H9 (cell line): ENCODE measurements at regions not wholly inside any gene's neighbourhood (a gene's known extent, or its start where the extent isn't known, plus 50 kb on each side); places are given as distances from the start of the nearest gene placed in this dataset.

Source experiments
- DNase-seq: peaks from one replicate; pipeline ENCODE4 v3.0.0-alpha.2; 2017
- H2AFZ ChIP-seq: one replicate; pipeline ENCODE4 v1.6.1; 2013; ENCODE audit warnings: mild to moderate bottlenecking, low read length, control low read depth, moderate library complexity
- H2AK5ac ChIP-seq: 2 replicates; pipeline ENCODE4 v1.6.1; 2013; ENCODE audit warnings: low read length, control low read depth, mixed read lengths; ENCODE audit not compliant: insufficient read length
- H2BK120ac ChIP-seq: one replicate; pipeline ENCODE4 v1.6.1; 2013; ENCODE audit warnings: low read depth, mild to moderate bottlenecking, low read length, control low read depth, inconsistent platforms; ENCODE audit not compliant: poor library complexity, severe bottlenecking
- H2BK12ac ChIP-seq: 2 replicates; pipeline ENCODE4 v1.6.1; 2013; ENCODE audit warnings: low read length, control low read depth, mixed read lengths, low read depth; ENCODE audit not compliant: insufficient read length
- H2BK15ac ChIP-seq: 2 replicates; pipeline ENCODE4 v1.6.1; 2013; ENCODE audit warnings: low read depth, low read length, control low read depth
- H2BK20ac ChIP-seq: one replicate; pipeline ENCODE4 v1.6.1; 2013; ENCODE audit warnings: low read depth, mild to moderate bottlenecking, low read length, control low read depth, inconsistent platforms; ENCODE audit not compliant: poor library complexity, severe bottlenecking
- H2BK5ac ChIP-seq: 2 replicates; pipeline ENCODE4 v1.6.1; 2013; ENCODE audit warnings: low read length, control low read depth, mixed read lengths; ENCODE audit not compliant: insufficient read length
- H3K14ac ChIP-seq: 2 replicates; pipeline ENCODE4 v1.6.1; 2013; ENCODE audit warnings: low read length, control low read depth; ENCODE audit not compliant: insufficient read depth
- H3K18ac ChIP-seq: 2 replicates; pipeline ENCODE4 v1.6.1; 2013; ENCODE audit warnings: low read depth, mild to moderate bottlenecking, mixed read lengths, low read length, control low read depth; ENCODE audit not compliant: insufficient read length
- H3K23ac ChIP-seq: 2 replicates; pipeline ENCODE4 v1.6.1; 2013; ENCODE audit warnings: low read length, control low read depth, mixed read lengths, low read depth; ENCODE audit not compliant: insufficient read length
- H3K23me2 ChIP-seq: 2 replicates; pipeline ENCODE4 v1.6.1; 2013; ENCODE audit warnings: low read depth, mild to moderate bottlenecking, mixed read lengths, low read length, control low read depth; ENCODE audit not compliant: insufficient read length, poor library complexity, severe bottlenecking
- H3K27ac ChIP-seq: 2 replicates; pipeline ENCODE4 v1.5.1; 2013; ENCODE audit warnings: low read length, control low read depth, mixed read lengths, low read depth; ENCODE audit not compliant: insufficient read length
- H3K27me3 ChIP-seq: 2 replicates; pipeline ENCODE4 v1.6.1; 2013; ENCODE audit warnings: low read length, control low read depth, inconsistent platforms; ENCODE audit not compliant: insufficient read depth
- H3K4ac ChIP-seq: 2 replicates; pipeline ENCODE4 v1.6.1; 2013; ENCODE audit warnings: low read depth, mild to moderate bottlenecking, control low read depth, inconsistent platforms, low read length, moderate library complexity
- H3K4me1 ChIP-seq: 2 replicates; pipeline ENCODE4 v1.6.1; 2013; ENCODE audit warnings: low read length, control low read depth, inconsistent platforms; ENCODE audit not compliant: insufficient read depth
- H3K4me2 ChIP-seq: 2 replicates; pipeline ENCODE4 v1.6.1; 2013; ENCODE audit warnings: low read length, control low read depth, mixed read lengths; ENCODE audit not compliant: insufficient read length, insufficient read depth
- H3K56ac ChIP-seq: 2 replicates; pipeline ENCODE4 v1.6.1; 2013; ENCODE audit warnings: low read depth, mild to moderate bottlenecking, mixed read lengths, low read length, control low read depth; ENCODE audit not compliant: insufficient read length
- H3K79me1 ChIP-seq: 2 replicates; pipeline ENCODE4 v1.6.1; 2013; ENCODE audit warnings: low read depth, mild to moderate bottlenecking, moderate library complexity, low read length, control low read depth, inconsistent platforms; ENCODE audit not compliant: insufficient read depth, poor library complexity, severe bottlenecking
- H3K79me2 ChIP-seq: 2 replicates; pipeline ENCODE4 v1.6.1; 2013; ENCODE audit warnings: low read length, control low read depth, inconsistent platforms; ENCODE audit not compliant: insufficient read depth
- H3K9ac ChIP-seq: 2 replicates; pipeline ENCODE4 v1.6.1; 2013; ENCODE audit warnings: low read length, control low read depth, mixed read lengths; ENCODE audit not compliant: insufficient read length; ENCODE audit errors: extremely low read depth
- H3K9me3 ChIP-seq: one replicate; pipeline ENCODE4 v1.6.1; 2013; ENCODE audit warnings: low read depth, low read length, inconsistent platforms; ENCODE audit not compliant: control insufficient read depth
- H3T11ph ChIP-seq: one replicate; pipeline ENCODE4 v1.6.1; 2013; ENCODE audit warnings: mild to moderate bottlenecking, low read length, control low read depth, inconsistent platforms
- H4K20me1 ChIP-seq: one replicate; pipeline ENCODE4 v1.6.1; 2013; ENCODE audit not compliant: control insufficient read depth, insufficient read length, insufficient read depth
- H4K5ac ChIP-seq: 2 replicates; pipeline ENCODE4 v1.6.1; 2013; ENCODE audit warnings: low read depth, mild to moderate bottlenecking, mixed read lengths, low read length, control low read depth; ENCODE audit not compliant: insufficient read length
- H4K8ac ChIP-seq: replicated peaks from 2 replicates; pipeline ENCODE4 v1.6.1; 2013; ENCODE audit warnings: low read length, control low read depth, mixed read lengths, low read depth; ENCODE audit not compliant: insufficient read length
- H4K91ac ChIP-seq: 2 replicates; pipeline ENCODE4 v1.6.1; 2013; ENCODE audit warnings: low read depth, mild to moderate bottlenecking, moderate library complexity, mixed read lengths, low read length, control low read depth; ENCODE audit not compliant: insufficient read length
- H3K27ac Mint-ChIP-seq, 3 experiments: 2 replicates in 2 of 3; 3 replicates in 1 of 3; pipeline ENCODE4 v1.8.0; 2020 to 2021; ENCODE audit warnings: mixed read lengths in 3 of 3, mild to moderate bottlenecking in 1 of 3, moderate library complexity in 1 of 3
- H3K27me3 Mint-ChIP-seq: 2 replicates; pipeline ENCODE4 v1.8.0; 2021; ENCODE audit warnings: low read depth, mild to moderate bottlenecking, moderate library complexity, mixed read lengths
- H3K36me3 Mint-ChIP-seq, 3 experiments: 2 replicates in 2 of 3; 3 replicates in 1 of 3; pipeline ENCODE4 v1.8.0; 2020 to 2021; ENCODE audit warnings: low read depth in 3 of 3, mixed read lengths in 3 of 3; ENCODE audit not compliant: insufficient read depth in 1 of 3
- H3K4me1 Mint-ChIP-seq, 2 experiments: 2 replicates each; pipeline ENCODE4 v1.8.0; 2020; ENCODE audit warnings: mixed read lengths in 2 of 2
- H3K4me3 Mint-ChIP-seq, 2 experiments: 2 replicates in 1 of 2; 3 replicates in 1 of 2; pipeline ENCODE4 v1.8.0; 2020 to 2021; ENCODE audit warnings: mild to moderate bottlenecking in 2 of 2, mixed read lengths in 2 of 2, moderate library complexity in 1 of 2
- H3K9me3 Mint-ChIP-seq, 2 experiments: 2 replicates in 1 of 2; 3 replicates in 1 of 2; pipeline ENCODE4 v1.8.0; 2020; ENCODE audit warnings: mild to moderate bottlenecking in 2 of 2, mixed read lengths in 2 of 2, moderate library complexity in 1 of 2
- CTCF ChIP-seq: fragments of 200-600 bp; sonication (generic); conservative IDR thresholded peaks from 3 replicates; pipeline ENCODE4 v1.8.0; 2021; ENCODE audit warnings: antibody characterized with exemption, mild to moderate bottlenecking
- WGBS: extraction: QIAGEN DNeasy Blood & Tissue Kit; methylation state at CpG from one replicate; pipeline ENCODE4 v1.1.7; 2013; ENCODE audit warnings: missing lambda C conversion rate, low lambda C conversion rate, mixed read lengths; ENCODE audit not compliant: insufficient read length; ENCODE audit errors: extremely low coverage; 5-methylcytosine and 5-hydroxymethylcytosine counted together

GRCh38 chr7:68604541-68604940 is 993.7 kb upstream of the AUTS2 start:
- H3K27ac Mint-ChIP-seq = no peak overlapping the region
- H2BK120ac ChIP-seq = no peak overlapping the region
- H3K4me1 ChIP-seq = no peaks in the 10 kb centered on the region
- no peak overlapping the region for H2BK15ac ChIP-seq
- H3K9me3 Mint-ChIP-seq = peaks cover 15 to 20% of the 10 kb centered on the region in 2 experiments
- no peak for DNase-seq
- no peak overlapping the region for H4K91ac ChIP-seq
- H3K23me2 ChIP-seq = no peaks in the 10 kb centered on the region
- no peak overlapping the region for H3K4me2 ChIP-seq
- H3K23ac ChIP-seq = no peak overlapping the region
- no peak overlapping the region for H4K5ac ChIP-seq
- H2BK5ac ChIP-seq = no peak overlapping the region
- peaks cover 12% of the 10 kb centered on the region for H3K9me3 ChIP-seq
- no peak overlapping the region for H3K14ac ChIP-seq
- H3K36me3 Mint-ChIP-seq = peaks cover 8 to 13% (median 9%) of the 10 kb centered on the region in 3 experiments; a peak in 6 of 7 replicates
- no peak overlapping the region for H4K8ac ChIP-seq
- no peak overlapping the region for H2BK20ac ChIP-seq
- no peaks in the 10 kb centered on the region for H3K79me2 ChIP-seq
- H2AFZ ChIP-seq = no peak overlapping the region
- no peak overlapping the region for H3K4me3 Mint-ChIP-seq
- H3K27ac ChIP-seq = no peak overlapping the region
- no peaks in the 10 kb centered on the region for H4K20me1 ChIP-seq
- H3K27me3 ChIP-seq = no peaks in the 10 kb centered on the region
- WGBS = no CpG with 5 or more reads among the region's 1 CpG
- H2AK5ac ChIP-seq = no peak overlapping the region
- no peak overlapping the region for H3K9ac ChIP-seq
- no peak overlapping the region for H3K56ac ChIP-seq
- peaks cover 3 to 6% of the 10 kb centered on the region in 2 experiments; a peak in 2 of 4 replicates for H3K4me1 Mint-ChIP-seq
- no peak overlapping the region for H3K18ac ChIP-seq
- no peak overlapping the region for H3T11ph ChIP-seq
- no peaks in the 10 kb centered on the region; the same call in 1 of the 2 replicates for H3K27me3 Mint-ChIP-seq
- TF ChIP-seq CTCF = no peak
- no peak overlapping the region for H2BK12ac ChIP-seq
- H3K4ac ChIP-seq = no peak overlapping the region
- no peaks in the 10 kb centered on the region for H3K79me1 ChIP-seq
